ENCODE measurements at regions not wholly inside any gene's neighbourhood (a gene's known extent, or its start where the extent isn't known, plus 50 kb on each side); places are given as distances from the start of the nearest gene placed in this dataset.

- Histone ChIP-seq H3K36me3 (ENCODE audit: insufficient read depth, low read length) (no peaks in the 10 kb centered on the region), H3K27me3 (ENCODE audit: insufficient read depth, low read length, poor library complexity, severe bottlenecking) (no peaks in the 10 kb centered on the region)
These were observed 68.3 kb downstream of the CHST1 start for GRCh38 chr11:45597097-45597496.

GRCh38 chr11:45596571-45596970, 68.9 kb downstream of the CHST1 start:
- Histone ChIP-seq H3K9me2 (replicated peaks; ENCODE audit: low read depth, low read length) (no peaks in the 10 kb centered on the region), H2AFZ (ENCODE audit: low read length) (no peak overlapping the region), H3K79me2 (ENCODE audit: insufficient read depth, low read length) (no peaks in the 10 kb centered on the region), H3K4me2 (ENCODE audit: low read depth, low read length, poor library complexity, severe bottlenecking) (no peak overlapping the region), H3K36me3 (ENCODE audit: insufficient read depth, low read length) (no peaks in the 10 kb centered on the region), H3F3A (ENCODE audit: low read depth) (no peaks in the 10 kb centered on the region), H3K4me3 (ENCODE audit: low read length, poor library complexity, severe bottlenecking) (no peak overlapping the region), H3K9ac (ENCODE audit: low read depth, low read length, poor library complexity, severe bottlenecking) (no peak overlapping the region), H3K27me3 (ENCODE audit: insufficient read depth, low read length, poor library complexity, severe bottlenecking) (no peaks in the 10 kb centered on the region), H4K20me1 (ENCODE audit: insufficient read depth, low read length, poor library complexity, severe bottlenecking) (no peaks in the 10 kb centered on the region), H3K4me1 (ENCODE audit: insufficient read depth, low read length, poor library complexity, severe bottlenecking) (no peaks in the 10 kb centered on the region), H3K9me3 (ENCODE audit: insufficient read depth, low read depth, low read length) (no peaks in the 10 kb centered on the region)
- TF ChIP-seq EZH2phosphoT487 (IDR thresholded peaks at IDR 0.05; ENCODE audit: borderline replicate concordance): no peak
- no peak for TF ChIP-seq CTCF (conservative IDR thresholded peaks at IDR 0.05; ENCODE audit: low read length)

More at GRCh38 chr11:45597097-45597496, 68.3 kb downstream of the CHST1 start:
- Histone ChIP-seq H3K4me1 (ENCODE audit: insufficient read depth, low read length, poor library complexity, severe bottlenecking) (no peaks in the 10 kb centered on the region), H4K20me1 (ENCODE audit: insufficient read depth, low read length, poor library complexity, severe bottlenecking) (no peaks in the 10 kb centered on the region), H2AFZ (ENCODE audit: low read length) (no peak overlapping the region), H3K9ac (ENCODE audit: low read depth, low read length, poor library complexity, severe bottlenecking) (no peak overlapping the region), H3K4me3 (ENCODE audit: low read length, poor library complexity, severe bottlenecking) (no peak overlapping the region), H3K4me2 (ENCODE audit: low read depth, low read length, poor library complexity, severe bottlenecking) (no peak overlapping the region), H3K9me3 (ENCODE audit: insufficient read depth, low read depth, low read length) (no peaks in the 10 kb centered on the region), H3K79me2 (ENCODE audit: insufficient read depth, low read length) (no peaks in the 10 kb centered on the region), H3F3A (ENCODE audit: low read depth) (no peaks in the 10 kb centered on the region), H3K9me2 (replicated peaks; ENCODE audit: low read depth, low read length) (no peaks in the 10 kb centered on the region)
- TF ChIP-seq CTCF (conservative IDR thresholded peaks at IDR 0.05; ENCODE audit: low read length): no peak
- no peak for TF ChIP-seq EZH2phosphoT487 (IDR thresholded peaks at IDR 0.05; ENCODE audit: borderline replicate concordance)

- TF ChIP-seq EZH2phosphoT487 (IDR thresholded peaks at IDR 0.05; ENCODE audit: borderline replicate concordance): no peak
- Histone ChIP-seq H3K9ac (ENCODE audit: low read depth, low read length, poor library complexity, severe bottlenecking) (no peak overlapping the region), H3K4me1 (ENCODE audit: insufficient read depth, low read length, poor library complexity, severe bottlenecking) (no peaks in the 10 kb centered on the region), H3K9me3 (ENCODE audit: insufficient read depth, low read depth, low read length) (no peaks in the 10 kb centered on the region), H4K20me1 (ENCODE audit: insufficient read depth, low read length, poor library complexity, severe bottlenecking) (no peaks in the 10 kb centered on the region), H3K4me2 (ENCODE audit: low read depth, low read length, poor library complexity, severe bottlenecking) (no peak overlapping the region), H3K27me3 (ENCODE audit: insufficient read depth, low read length, poor library complexity, severe bottlenecking) (no peaks in the 10 kb centered on the region), H3K4me3 (ENCODE audit: low read length, poor library complexity, severe bottlenecking) (no peak overlapping the region), H3K36me3 (ENCODE audit: insufficient read depth, low read length) (no peaks in the 10 kb centered on the region), H3F3A (ENCODE audit: low read depth) (no peaks in the 10 kb centered on the region), H3K79me2 (ENCODE audit: insufficient read depth, low read length) (no peaks in the 10 kb centered on the region), H3K9me2 (replicated peaks; ENCODE audit: low read depth, low read length) (no peaks in the 10 kb centered on the region), H2AFZ (ENCODE audit: low read length) (no peak overlapping the region)
These were observed 71.4 kb downstream of the CHST1 start for GRCh38 chr11:45593992-45594391.

GRCh38 chr11:45592636-45593035, 72.8 kb downstream of the CHST1 start:
- TF ChIP-seq CTCF (conservative IDR thresholded peaks at IDR 0.05; ENCODE audit: low read length): no peak
- no peak for TF ChIP-seq EZH2phosphoT487 (IDR thresholded peaks at IDR 0.05; ENCODE audit: borderline replicate concordance)
- Histone ChIP-seq H3K9ac (ENCODE audit: low read depth, low read length, poor library complexity, severe bottlenecking) (no peak overlapping the region), H3F3A (ENCODE audit: low read depth) (no peaks in the 10 kb centered on the region), H3K4me2 (ENCODE audit: low read depth, low read length, poor library complexity, severe bottlenecking) (no peak overlapping the region), H3K36me3 (ENCODE audit: insufficient read depth, low read length) (no peaks in the 10 kb centered on the region), H3K4me3 (ENCODE audit: low read length, poor library complexity, severe bottlenecking) (no peak overlapping the region), H4K20me1 (ENCODE audit: insufficient read depth, low read length, poor library complexity, severe bottlenecking) (no peaks in the 10 kb centered on the region), H3K9me2 (replicated peaks; ENCODE audit: low read depth, low read length) (no peaks in the 10 kb centered on the region), H3K79me2 (ENCODE audit: insufficient read depth, low read length) (no peaks in the 10 kb centered on the region), H3K27me3 (ENCODE audit: insufficient read depth, low read length, poor library complexity, severe bottlenecking) (no peaks in the 10 kb centered on the region), H2AFZ (ENCODE audit: low read length) (no peak overlapping the region), H3K9me3 (ENCODE audit: insufficient read depth, low read depth, low read length) (no peaks in the 10 kb centered on the region), H3K4me1 (ENCODE audit: insufficient read depth, low read length, poor library complexity, severe bottlenecking) (no peaks in the 10 kb centered on the region)

Data from Loucy (cell line).